Astrocyte (in vitro differentiated cells and primary cell): ENCODE measurements at regions not wholly inside any gene's neighbourhood (a gene's known extent, or its start where the extent isn't known, plus 50 kb on each side); places are given as distances from the start of the nearest gene placed in this dataset.

ENCODE experiments used
- EZH2 ChIP-seq: IDR thresholded peaks from 2 replicates; pipeline ENCODE4 v1.6.1; 2012; ENCODE audit warnings: mild to moderate bottlenecking, low read length, inconsistent platforms; ENCODE audit not compliant: insufficient read depth
- TF ChIP-seq, protein P1 (sequence below): IDR thresholded peaks from 2 replicates; pipeline ENCODE4 v1.5.1; 2011; ENCODE audit warnings: low read depth, mild to moderate bottlenecking, inconsistent platforms, low read length, moderate library complexity; ENCODE audit not compliant: insufficient read depth

DNA sequence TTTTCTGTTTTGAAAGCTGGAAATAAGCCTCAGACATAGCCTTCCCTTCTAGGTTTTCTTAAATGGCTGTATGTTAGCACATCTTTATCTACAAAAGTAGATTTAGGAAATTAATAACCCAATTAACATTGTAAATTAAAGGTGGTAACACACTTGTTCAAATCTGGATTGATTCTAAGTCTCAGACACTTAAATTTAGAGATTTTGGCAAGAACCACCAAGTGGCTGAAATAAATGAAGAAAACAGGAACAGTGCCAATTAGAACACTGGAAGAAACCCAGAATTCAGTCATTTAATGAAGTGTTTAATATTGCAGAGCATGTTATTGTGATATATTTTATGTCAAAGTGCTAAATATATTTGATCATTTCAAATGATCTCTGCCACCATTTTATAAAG is 628.2 kb downstream of the USP25 start:
- TF ChIP-seq, protein P1, sequence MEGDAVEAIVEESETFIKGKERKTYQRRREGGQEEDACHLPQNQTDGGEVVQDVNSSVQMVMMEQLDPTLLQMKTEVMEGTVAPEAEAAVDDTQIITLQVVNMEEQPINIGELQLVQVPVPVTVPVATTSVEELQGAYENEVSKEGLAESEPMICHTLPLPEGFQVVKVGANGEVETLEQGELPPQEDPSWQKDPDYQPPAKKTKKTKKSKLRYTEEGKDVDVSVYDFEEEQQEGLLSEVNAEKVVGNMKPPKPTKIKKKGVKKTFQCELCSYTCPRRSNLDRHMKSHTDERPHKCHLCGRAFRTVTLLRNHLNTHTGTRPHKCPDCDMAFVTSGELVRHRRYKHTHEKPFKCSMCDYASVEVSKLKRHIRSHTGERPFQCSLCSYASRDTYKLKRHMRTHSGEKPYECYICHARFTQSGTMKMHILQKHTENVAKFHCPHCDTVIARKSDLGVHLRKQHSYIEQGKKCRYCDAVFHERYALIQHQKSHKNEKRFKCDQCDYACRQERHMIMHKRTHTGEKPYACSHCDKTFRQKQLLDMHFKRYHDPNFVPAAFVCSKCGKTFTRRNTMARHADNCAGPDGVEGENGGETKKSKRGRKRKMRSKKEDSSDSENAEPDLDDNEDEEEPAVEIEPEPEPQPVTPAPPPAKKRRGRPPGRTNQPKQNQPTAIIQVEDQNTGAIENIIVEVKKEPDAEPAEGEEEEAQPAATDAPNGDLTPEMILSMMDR: no peak
- TF ChIP-seq EZH2: no peak
